NCI-H2081 treated with DMSO at 0.1 percent for 48 hours (cell line): ENCODE measurements at regions not wholly inside any gene's neighbourhood (a gene's known extent, or its start where the extent isn't known, plus 50 kb on each side); places are given as distances from the start of the nearest gene placed in this dataset.

Source experiments
- DNase-seq: peaks from one replicate; lab custom pipeline; 2025; lab: John Stamatoyannopoulos, UW

DNA sequence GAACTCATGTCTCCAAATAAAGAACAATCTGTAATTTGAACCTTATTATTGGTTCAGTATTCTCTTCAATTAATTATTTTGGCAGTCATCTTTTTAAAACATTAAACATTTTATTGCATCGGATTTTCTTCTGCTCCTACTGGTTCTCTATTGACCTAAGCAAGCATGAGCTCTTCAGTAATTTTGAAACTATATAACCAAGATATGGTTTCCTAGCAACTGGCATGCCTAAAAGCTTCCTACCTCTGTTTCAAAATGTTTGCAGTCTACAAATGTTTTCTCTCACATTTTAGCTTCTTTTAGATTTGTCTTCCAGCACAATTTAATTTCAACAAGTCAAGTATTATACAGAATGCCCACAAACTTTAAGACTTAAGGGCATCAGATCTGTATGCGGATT lies 371.3 kb downstream of the GPM6A start:
- no peak for DNase-seq

GRCh38 chr4:175441256-175441655 lies 370.8 kb downstream of the GPM6A start:
- DNase-seq: no peak

- DNase-seq: no peak
These were observed 368.5 kb downstream of the GPM6A start for GRCh38 chr4:175443547-175443946.

DNA sequence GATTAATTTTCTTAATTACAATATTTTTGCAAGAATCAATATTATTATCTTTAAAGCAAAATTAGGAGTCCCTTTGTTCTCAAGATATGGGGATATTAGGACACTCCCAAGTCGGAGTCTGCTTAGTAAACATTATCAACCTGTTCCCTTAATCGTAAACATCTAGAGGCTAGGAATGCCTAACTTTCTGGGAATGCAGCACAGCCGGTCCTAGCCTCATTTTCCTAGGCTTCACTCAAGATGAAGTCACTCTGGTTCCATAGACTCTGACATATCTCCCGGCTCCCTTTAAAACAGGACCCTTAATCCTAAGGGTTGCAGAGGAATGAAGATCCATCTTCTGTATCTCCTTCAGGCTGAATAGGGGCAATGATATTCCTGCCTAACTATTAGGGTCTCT lies 367.6 kb downstream of the GPM6A start:
- DNase-seq: no peak

- no peak for DNase-seq
These were observed 365.0 kb downstream of the GPM6A start for GRCh38 chr4:175447016-175447415.

- no peak for DNase-seq
These were observed 361.6 kb downstream of the GPM6A start for GRCh38 chr4:175450446-175450845.

DNA sequence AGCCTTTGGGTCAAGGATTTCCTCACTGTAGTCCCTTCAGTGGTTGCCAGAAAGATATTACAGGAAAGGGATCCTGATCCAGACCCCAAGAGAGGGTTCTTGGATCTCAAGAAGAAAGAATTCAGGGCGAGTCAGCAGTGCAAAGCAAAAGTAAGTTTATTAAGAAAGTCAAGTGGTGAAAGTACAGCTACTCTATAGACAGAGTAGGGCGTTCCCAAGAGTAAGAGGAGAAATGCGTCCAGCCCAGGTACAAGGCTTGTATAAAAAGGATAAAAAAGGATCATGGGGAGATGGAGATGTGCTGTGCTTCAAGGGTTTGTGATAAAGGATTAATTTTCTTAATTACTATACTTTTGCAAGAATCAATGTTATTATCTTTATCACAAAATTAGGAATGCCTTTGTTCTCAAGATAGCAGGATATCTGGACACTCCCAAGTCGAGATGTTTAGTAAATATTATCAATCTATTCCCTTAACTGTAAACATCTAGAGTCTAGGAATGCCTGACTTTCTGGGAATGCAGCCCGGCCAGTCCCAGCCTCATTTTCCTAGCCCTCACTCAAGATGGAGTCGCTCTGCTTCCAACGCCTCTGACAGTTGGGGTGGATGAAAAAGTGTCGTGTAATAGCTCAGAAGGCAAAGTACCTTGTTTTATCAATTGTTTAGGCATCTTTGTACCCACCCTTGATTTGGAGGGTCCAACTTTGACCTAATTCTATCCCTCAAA lies 360.7 kb downstream of the GPM6A start:
- no peak for DNase-seq

DNA sequence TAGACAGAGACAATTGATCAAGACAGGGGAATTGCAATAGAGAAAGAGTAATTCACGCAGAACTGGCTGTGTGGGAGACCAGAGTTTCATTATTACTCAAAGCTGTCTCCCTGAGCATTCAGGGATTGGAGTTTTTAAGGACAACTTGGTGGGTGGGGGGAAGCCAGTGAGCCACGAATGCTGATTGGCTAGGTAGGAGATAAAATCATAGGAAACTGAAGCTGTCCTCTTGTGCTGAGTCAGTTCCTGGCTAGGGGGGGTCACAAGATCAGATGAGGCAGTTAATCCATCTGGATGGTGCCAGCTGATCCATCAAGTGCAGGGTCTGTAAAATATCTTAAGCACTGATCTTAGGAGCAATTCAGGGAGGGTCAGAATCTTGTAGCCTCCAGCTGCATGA lies 358.6 kb downstream of the GPM6A start:
- DNase-seq: no peak

DNA sequence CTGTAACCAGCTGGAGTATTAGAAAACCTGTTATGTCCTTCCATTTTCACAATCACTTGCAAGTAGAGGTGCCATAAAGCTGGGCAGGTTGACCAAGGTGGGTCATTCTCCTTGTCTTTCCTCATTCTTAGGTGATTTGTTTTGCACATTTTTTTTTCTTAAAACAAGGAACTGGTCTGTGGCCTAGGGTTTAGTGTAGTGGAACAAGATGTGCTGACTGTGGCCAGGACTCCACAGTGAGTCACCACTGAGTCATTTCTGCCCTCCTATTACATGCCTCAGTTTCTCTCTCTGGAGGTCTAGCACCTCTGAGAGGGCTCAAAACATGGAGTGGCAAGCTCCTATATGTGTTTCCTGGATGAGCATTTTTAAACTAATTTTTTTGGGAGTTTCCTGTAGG lies 355.9 kb downstream of the GPM6A start:
- no peak for DNase-seq

DNA sequence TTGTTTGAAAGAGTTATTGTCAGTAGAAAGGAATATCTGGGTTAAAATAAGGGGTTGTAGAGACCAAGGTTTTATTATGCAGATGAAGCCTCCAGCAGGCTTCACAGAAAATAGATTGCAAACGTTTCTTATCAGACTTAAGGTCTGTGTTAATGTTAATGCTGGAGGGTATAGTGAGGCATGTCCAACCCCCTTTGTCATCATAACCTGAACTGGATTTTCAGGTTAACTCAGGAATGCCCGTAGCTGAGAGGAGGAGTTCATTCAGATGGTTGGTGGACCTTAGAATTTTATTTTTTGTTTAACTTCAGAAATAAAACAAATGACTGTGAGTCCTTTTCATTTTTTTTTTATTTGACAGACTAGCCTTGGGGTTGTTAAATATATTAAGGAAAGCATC lies 354.1 kb downstream of the GPM6A start:
- DNase-seq: no peak

GRCh38 chr4:175459571-175459970 lies 352.5 kb downstream of the GPM6A start:
- DNase-seq: no peak

- DNase-seq: no peak
These were observed 351.6 kb downstream of the GPM6A start for GRCh38 chr4:175460414-175460813.

GRCh38 chr4:175469514-175469913 lies 342.6 kb downstream of the GPM6A start:
- no peak for DNase-seq

- no peak for DNase-seq
These were observed 341.9 kb downstream of the GPM6A start for GRCh38 chr4:175470131-175470530.

DNA sequence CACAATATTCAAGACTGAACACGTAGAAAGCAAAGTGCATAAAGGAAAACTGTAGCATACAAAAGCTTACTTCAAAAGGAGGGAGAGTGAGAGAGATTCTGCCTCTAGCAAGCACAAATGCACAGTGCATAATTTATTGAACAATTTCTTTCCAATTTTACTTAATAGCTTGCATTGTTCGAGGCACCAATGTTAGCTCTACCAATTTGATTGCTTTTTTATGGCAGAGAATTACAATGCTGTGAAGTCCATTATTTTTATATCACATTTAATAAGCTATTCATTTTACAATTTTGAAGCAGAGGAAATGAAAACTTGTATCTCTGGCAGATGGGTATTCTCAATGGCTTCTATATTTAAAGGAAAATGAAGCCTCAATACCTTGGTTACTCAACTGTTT lies 331.7 kb downstream of the GPM6A start:
- no peak for DNase-seq

DNA sequence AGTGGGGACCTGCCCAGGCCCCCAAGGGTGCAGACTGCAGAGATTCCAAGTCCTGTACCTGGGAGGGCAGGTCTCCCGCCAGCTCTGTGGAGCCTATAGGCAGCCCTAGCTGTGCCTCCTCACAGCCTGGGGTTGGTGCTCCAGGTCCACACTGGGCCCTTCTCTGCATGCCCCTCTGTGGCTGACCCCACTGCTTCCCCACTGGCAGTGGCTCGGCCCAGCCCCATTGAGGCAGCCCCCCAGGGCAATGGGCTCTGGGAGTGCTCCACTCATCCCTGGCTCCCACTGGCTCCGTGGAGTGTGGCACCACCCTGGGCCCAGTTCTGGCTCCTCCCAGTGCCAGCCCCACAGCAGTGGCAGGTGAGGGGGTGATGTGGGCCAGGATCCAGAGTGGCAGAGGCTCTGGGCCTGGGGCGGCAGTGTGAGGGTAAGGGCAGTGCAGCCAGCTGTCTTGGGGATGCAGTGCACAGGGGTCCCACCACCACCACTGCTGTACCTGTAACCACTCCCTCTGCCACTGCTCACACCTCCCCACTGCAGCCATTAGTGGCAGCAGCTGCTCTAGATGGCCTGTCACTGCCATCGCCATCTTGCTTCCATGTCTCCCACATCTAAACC lies 312.2 kb downstream of the GPM6A start:
- DNase-seq: no peak

DNA sequence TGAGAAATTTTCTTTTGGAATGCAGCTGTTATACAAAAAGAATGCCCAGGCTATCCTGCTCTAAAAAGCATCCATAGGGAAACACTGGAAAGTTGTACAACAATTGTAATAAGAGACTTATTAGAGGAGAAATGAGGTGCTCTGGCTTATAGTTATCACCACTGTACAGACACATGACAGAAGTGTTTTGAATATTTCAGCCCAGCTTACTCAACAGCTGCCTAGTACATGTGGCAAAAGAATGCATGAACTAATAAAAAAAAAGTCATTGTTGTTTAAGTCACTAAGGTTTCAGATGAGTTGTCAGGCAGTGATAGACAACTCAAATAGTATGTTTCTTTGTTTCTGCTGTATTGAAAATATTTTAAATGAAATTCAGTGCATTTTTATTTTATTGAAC lies 307.7 kb downstream of the GPM6A start:
- no peak for DNase-seq

- no peak for DNase-seq
These were observed 302.7 kb downstream of the GPM6A start for GRCh38 chr4:175509320-175509719.

DNA sequence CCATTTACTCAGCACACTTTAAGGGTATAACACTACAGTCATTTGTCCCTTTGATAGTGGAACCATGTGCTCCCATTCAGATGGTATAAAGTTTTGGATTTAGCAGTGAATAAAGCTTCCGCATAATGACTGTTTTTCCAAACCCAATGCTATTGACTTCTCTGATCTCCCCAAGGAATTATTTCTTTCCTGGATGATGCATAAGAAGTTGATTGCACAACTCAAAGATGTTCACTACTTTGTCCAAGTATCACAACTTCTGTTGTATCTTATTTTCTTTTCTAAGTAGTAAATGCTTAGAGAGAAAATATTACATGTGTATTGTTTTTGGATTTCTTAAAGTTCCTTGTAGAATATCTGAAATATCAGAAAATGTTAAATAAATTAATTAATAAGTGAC lies 300.2 kb downstream of the GPM6A start:
- DNase-seq: no peak

- no peak for DNase-seq
These were observed 297.9 kb downstream of the GPM6A start for GRCh38 chr4:175514174-175514573.

GRCh38 chr4:175530655-175531054 lies 281.4 kb downstream of the GPM6A start:
- no peak for DNase-seq

DNA sequence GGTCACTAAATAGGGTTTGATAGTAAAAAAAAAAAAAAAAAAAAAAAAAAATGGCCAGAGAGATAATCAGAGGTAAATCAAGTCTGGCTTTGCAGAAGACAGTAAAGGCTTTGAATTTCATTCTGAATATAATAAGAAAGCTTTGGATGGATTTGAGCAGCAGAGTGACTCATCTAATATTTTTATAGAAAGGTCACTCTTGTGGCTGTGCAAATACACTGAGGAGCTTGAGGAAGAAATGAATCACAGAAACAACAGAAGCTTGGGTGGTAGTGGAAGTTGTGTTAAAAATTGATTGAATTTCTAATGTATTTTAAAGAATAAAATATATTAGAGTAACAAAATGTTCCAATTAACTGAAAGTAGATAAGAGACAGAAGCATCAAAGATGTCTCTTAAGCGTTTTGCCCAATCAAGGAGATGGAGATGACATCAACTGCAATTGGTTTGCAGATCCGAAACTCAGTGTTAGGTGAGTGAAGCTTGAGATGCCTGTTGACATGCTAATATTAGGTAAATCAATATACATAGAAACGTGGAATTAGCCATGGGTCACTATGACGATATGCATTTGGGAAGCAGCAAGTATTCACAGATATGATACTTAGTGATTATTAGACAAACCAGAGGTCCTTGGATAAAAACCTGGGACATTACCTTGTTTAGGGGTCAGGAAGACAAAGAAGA lies 280.5 kb downstream of the GPM6A start:
- DNase-seq: no peak

DNA sequence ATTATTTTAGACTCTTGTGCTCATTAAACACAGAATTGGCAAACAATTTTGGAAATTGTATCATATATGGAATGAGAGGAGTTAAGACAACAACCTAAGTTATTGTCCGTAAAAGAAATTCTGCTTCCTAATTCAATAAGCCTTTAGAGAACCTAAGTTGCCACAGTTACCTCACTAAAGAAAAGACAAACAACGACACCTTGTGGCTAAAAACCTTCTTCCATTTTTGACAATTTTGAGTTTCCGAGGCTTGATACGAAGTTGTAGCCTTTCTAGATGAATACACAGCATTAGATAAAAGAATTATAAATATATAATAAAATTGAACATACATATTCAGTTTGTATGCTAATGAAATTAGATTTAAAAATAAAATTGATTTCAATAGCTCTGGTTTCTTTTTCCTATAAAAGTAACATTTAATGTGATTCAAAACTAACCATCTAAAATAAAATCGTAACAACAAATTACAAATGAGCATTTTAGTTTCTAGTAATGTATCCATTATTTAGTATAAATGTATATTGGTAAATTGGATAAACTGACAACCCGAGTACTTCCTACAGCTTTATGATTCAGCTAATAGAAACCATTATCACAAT lies 275.1 kb downstream of the GPM6A start:
- DNase-seq: peak; percentile 7
